Mucosa of descending colon (tissue), 3 donors: ENCODE measurements at regions not wholly inside any gene's neighbourhood (a gene's known extent, or its start where the extent isn't known, plus 50 kb on each side); places are given as distances from the start of the nearest gene placed in this dataset.

Source experiments
- ATAC-seq: fragments of 200-7000 bp; cut with Tn5 transposase; one replicate; pipeline ENCODE4 v1.9.1; 2020; ENCODE audit warnings: mild to moderate bottlenecking, moderate library complexity
- DNase-seq, 3 donors: peaks; one replicate each; pipeline ENCODE4 v3.0.0-alpha.2; 2020
- H3K36me3 ChIP-seq: fragments of 200-600 bp; one replicate; pipeline ENCODE4 v1.8.0; 2021; ENCODE audit warnings: low read depth, mild to moderate bottlenecking
- H3K4me1 ChIP-seq: fragments of 200-600 bp; one replicate; pipeline ENCODE4 v1.8.0; 2021; ENCODE audit warnings: low read depth, mild to moderate bottlenecking
- H3K4me3 ChIP-seq: fragments of 200-600 bp; one replicate; pipeline ENCODE4 v1.8.0; 2021; ENCODE audit warnings: mild to moderate bottlenecking
- H3K9me3 ChIP-seq: fragments of 200-600 bp; one replicate; pipeline ENCODE4 v1.8.0; 2021; ENCODE audit warnings: mild to moderate bottlenecking
- intact Hi-C, 2 donors: fragments of 100-400 bp; cut with DNase I in 1 of 2; cut with micrococcal nuclease in 1 of 2; formaldehyde crosslinking; loops; one replicate each; pipeline versions ENCODE4 v1.11.0 to v1.11.1; 2022; cut with DNase I, micrococcal nuclease
- TF ChIP-seq, protein P1 (sequence below): fragments of 200-600 bp; IDR thresholded peaks from one replicate; pipeline ENCODE4 v1.8.0; 2022; ENCODE audit warnings: antibody characterized with exemption, mild to moderate bottlenecking
- donor health status: DM: no; HTN: no; CAD: no; lungs with moderate emphysema.
- donor health status: DM: no; HTN: no; CAD: no.
- donor health status: DM: no; HTN: yes; CAD: no.

GRCh38 chr5:159507661-159508060 lies 177.4 kb upstream of the IL12B start:
- intact Hi-C loops, result no loop called here
- Histone ChIP-seq H3K4me3 (no peak overlapping the region), H3K36me3 (no peaks in the 10 kb centered on the region), H3K4me1 (no peaks in the 10 kb centered on the region), H3K9me3 (no peaks in the 10 kb centered on the region)
- no peak for ATAC-seq
- TF ChIP-seq, protein P1, sequence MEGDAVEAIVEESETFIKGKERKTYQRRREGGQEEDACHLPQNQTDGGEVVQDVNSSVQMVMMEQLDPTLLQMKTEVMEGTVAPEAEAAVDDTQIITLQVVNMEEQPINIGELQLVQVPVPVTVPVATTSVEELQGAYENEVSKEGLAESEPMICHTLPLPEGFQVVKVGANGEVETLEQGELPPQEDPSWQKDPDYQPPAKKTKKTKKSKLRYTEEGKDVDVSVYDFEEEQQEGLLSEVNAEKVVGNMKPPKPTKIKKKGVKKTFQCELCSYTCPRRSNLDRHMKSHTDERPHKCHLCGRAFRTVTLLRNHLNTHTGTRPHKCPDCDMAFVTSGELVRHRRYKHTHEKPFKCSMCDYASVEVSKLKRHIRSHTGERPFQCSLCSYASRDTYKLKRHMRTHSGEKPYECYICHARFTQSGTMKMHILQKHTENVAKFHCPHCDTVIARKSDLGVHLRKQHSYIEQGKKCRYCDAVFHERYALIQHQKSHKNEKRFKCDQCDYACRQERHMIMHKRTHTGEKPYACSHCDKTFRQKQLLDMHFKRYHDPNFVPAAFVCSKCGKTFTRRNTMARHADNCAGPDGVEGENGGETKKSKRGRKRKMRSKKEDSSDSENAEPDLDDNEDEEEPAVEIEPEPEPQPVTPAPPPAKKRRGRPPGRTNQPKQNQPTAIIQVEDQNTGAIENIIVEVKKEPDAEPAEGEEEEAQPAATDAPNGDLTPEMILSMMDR, result no peak
- no peak for DNase-seq

DNA sequence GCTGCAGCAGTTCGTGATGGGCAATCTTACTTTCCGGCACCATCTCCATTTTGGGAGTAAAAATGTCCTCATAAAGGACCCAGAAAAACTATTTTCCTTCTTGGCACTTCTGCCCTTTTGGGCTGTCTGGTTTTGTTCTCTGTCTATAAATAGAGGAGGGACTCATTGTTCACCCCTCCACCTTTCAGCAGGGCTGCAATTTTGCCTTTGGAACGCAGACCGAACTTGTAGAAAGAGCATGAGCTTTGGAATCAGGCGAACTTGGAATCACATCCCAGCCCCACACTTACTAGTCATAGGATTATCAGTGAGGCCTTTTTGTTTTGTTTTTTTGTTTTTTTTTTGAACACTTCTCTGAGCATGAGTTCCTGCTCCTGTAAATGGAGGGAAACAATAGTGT lies 178.1 kb upstream of the IL12B start:
- TF ChIP-seq, protein P1, result no peak
- intact Hi-C loops, result no loop called here
- ATAC-seq (no peak), DNase-seq (no peak)
- no peak overlapping the region for H3K4me3 ChIP-seq
- H3K9me3 ChIP-seq, result no peaks in the 10 kb centered on the region
- H3K36me3 ChIP-seq, result no peaks in the 10 kb centered on the region
- no peaks in the 10 kb centered on the region for H3K4me1 ChIP-seq

DNA sequence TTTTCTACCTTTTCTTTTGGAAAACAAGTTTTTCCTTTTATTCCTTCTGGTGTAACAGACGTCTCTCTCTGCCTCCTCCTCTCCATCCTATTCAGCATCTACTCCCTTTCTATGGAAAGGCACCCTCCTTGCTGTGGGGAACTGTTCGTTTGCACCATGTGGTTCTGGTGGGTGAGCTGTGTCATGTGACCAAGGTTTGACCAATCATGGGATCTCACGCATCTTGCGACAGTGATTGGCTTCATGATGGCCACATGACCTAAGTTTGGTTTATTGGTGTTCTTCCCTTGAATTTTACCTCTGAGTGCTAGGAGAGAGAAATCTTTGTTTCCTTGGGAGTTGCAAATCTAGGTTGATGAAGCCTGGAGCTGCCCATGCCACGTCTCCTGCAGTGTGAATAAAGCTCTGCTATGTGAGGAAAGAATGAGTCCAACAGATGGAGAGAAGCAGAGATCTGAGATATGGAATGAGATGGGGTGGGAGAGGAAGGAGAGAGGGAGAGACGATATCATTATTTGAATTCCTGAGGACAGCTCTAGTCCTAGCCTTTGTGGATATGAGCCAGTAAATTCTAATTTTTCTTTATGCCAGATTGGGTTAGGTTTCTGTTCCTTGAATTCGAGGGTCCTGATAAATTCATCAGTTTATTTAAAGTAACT lies 178.8 kb upstream of the IL12B start:
- intact Hi-C loops, result no loop called here
- Histone ChIP-seq H3K36me3 (no peaks in the 10 kb centered on the region), H3K9me3 (no peaks in the 10 kb centered on the region), H3K4me3 (no peak overlapping the region), H3K4me1 (no peaks in the 10 kb centered on the region)
- ATAC-seq, result no peak
- no peak for DNase-seq
- TF ChIP-seq, protein P1, result no peak

- ATAC-seq (peak; percentile 60), DNase-seq (peak; percentile 22 to 63 (median 37))
- intact Hi-C loops, result no loop called here
Observed at GRCh38 chr5:159510282-159510681, 180.0 kb upstream of the IL12B start.

DNA sequence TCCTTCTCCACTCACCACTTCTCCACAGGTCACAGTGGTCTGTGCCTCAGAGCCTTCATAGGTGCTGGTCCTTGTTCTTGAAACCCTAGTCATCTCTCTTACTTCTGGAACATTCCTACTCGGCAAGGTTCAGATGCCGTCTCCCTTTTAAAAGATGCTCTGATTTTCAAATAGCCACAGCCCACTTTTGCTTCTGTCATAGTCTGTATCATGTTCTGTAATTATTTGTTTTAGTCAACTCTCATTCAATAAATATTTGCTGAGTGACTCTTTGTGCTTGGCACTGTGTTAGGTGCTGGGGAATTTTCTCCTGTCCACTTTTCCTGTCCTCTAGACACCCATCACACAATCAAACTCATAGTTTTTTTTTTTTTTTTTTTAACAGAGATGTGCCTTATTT lies 181.3 kb upstream of the IL12B start:
- Histone ChIP-seq H3K9me3 (no peaks in the 10 kb centered on the region), H3K36me3 (no peaks in the 10 kb centered on the region), H3K4me3 (no peak overlapping the region), H3K4me1 (no peaks in the 10 kb centered on the region)
- DNase-seq (no peak), ATAC-seq (no peak)
- intact Hi-C loops, result no loop called here
- TF ChIP-seq, protein P1, result no peak

More at GRCh38 chr5:159510282-159510681, 180.0 kb upstream of the IL12B start:
- Histone ChIP-seq H3K36me3 (no peaks in the 10 kb centered on the region), H3K4me3 (no peak overlapping the region), H3K9me3 (no peaks in the 10 kb centered on the region), H3K4me1 (no peaks in the 10 kb centered on the region)
- TF ChIP-seq, protein P1, result no peak

- Histone ChIP-seq H3K4me3 (no peak overlapping the region), H3K4me1 (no peaks in the 10 kb centered on the region), H3K36me3 (no peaks in the 10 kb centered on the region), H3K9me3 (no peaks in the 10 kb centered on the region)
- TF ChIP-seq, protein P1, result no peak
- ATAC-seq (no peak), DNase-seq (no peak)
- intact Hi-C loops, result no loop called here
Observed at GRCh38 chr5:159512064-159512463, 181.8 kb upstream of the IL12B start.
